HuH-7 (cell line): ENCODE measurements at regions not wholly inside any gene's neighbourhood (a gene's known extent, or its start where the extent isn't known, plus 50 kb on each side); places are given as distances from the start of the nearest gene placed in this dataset.
"Not testable (repeated sequence)": the region's sequence is repeated elsewhere in the genome, so short reads cannot be mapped to it uniquely, and the experiment has no call there.

Experiments
- DNase-seq: peaks from one replicate; pipeline ENCODE4 v3.0.0; 2011; ENCODE audit warnings: low spot score

- no peak for DNase-seq
Observed at GRCh38 chr5:38793099-38793498, 52.7 kb upstream of the OSMR start.

DNA sequence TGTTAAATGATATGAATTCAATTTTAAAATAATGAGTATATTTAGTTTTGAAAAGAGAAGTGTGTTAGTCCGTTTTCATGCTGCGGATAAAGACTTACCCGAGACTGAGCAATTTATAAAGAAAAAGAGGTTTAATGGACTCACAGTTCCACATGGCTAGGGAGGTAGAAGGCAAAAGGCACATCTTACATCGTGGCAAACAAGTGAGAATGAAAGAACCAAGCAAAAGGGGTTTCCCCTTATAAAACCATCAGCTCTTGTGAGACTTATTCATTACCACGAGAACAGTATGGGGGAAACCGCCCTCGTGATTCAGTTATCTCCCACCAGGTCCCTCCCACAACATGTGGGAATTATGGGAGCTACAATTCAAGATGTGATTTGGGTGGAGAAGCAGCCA is 51.8 kb upstream of the OSMR start:
- DNase-seq: not testable (repeated sequence)

DNA sequence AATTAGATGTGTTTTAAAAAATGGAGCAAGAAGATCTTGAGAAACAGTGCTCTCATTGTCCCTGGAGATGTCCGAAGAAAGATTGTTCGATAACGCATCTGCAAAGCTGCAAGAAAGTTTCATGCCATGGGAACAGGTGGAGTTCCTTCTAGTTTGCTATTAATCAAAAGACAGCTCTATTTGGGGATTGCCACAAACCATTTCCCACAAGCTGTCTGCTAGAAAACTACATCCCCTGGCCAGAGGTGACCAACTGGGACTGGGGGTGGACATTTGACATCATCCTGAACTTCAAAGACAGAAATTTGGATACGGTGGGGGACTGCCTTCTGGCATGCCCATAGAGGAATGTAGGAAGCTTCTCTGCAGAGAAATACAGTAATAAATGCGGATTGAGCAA is 50.8 kb upstream of the OSMR start:
- no peak for DNase-seq

GRCh38 chr5:38795986-38796741 is 49.6 kb upstream of the OSMR start:
- DNase-seq: no peak
